Body of pancreas (tissue), 4 donors: ENCODE measurements at regions not wholly inside any gene's neighbourhood (a gene's known extent, or its start where the extent isn't known, plus 50 kb on each side); places are given as distances from the start of the nearest gene placed in this dataset.

Experiments used
- POLR2A ChIP-seq, 3 donors: fragments of 450-650 bp; IDR thresholded peaks; one replicate each; pipeline ENCODE4 v1.6.1; 2016; ENCODE audit warnings: antibody characterized with exemption in 3 of 3, mild to moderate bottlenecking in 2 of 3
- TF ChIP-seq, protein P1 (sequence below), 7 experiments: fragments of 450-650 bp in 4 of 7; fragments of 200-600 bp in 3 of 7; sonication (generic) in 3 of 7; IDR thresholded peaks; one replicate each; pipeline ENCODE4 v1.5.1; 2016 to 2019; ENCODE audit warnings: antibody characterized with exemption in 7 of 7

DNA sequence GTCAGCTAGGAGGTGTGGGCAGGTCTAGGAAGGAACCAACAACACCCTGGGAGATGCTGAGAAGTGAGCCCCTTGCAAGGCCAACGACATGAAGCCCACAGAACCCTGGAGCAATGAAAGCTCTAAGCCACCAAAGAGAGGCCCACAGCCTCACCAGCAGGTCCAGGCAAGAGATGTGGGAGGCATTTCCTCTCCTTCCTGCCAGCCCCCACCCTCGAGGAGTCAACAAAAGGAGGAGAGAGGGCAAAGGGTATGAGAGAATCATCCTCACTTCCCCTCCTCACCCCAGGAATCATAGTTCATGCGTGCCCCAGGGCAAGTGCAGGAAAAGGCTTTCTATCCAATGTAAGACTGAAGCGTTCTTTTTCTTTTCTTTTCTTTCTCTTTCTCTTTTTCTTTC is 195.8 kb downstream of the SHQ1 start:
- TF ChIP-seq, protein P1, sequence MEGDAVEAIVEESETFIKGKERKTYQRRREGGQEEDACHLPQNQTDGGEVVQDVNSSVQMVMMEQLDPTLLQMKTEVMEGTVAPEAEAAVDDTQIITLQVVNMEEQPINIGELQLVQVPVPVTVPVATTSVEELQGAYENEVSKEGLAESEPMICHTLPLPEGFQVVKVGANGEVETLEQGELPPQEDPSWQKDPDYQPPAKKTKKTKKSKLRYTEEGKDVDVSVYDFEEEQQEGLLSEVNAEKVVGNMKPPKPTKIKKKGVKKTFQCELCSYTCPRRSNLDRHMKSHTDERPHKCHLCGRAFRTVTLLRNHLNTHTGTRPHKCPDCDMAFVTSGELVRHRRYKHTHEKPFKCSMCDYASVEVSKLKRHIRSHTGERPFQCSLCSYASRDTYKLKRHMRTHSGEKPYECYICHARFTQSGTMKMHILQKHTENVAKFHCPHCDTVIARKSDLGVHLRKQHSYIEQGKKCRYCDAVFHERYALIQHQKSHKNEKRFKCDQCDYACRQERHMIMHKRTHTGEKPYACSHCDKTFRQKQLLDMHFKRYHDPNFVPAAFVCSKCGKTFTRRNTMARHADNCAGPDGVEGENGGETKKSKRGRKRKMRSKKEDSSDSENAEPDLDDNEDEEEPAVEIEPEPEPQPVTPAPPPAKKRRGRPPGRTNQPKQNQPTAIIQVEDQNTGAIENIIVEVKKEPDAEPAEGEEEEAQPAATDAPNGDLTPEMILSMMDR (IDR thresholded peaks at IDR 0.05), result no peak
- no peak for TF ChIP-seq POLR2A (IDR thresholded peaks at IDR 0.05)
